HG02885 (cell line): ENCODE measurements at regions not wholly inside any gene's neighbourhood (a gene's known extent, or its start where the extent isn't known, plus 50 kb on each side); places are given as distances from the start of the nearest gene placed in this dataset.
"Not testable (repeated sequence)": the region's sequence is repeated elsewhere in the genome, so short reads cannot be mapped to it uniquely, and the experiment has no call there.

Experiments used
- ATAC-seq: cut with Tn5 transposase; IDR thresholded peaks from one replicate; pipeline ENCODE4 v1.9.1; 2021; ENCODE audit warnings: mild to moderate bottlenecking; ENCODE audit not compliant: unreplicated experiment, poor library complexity

DNA sequence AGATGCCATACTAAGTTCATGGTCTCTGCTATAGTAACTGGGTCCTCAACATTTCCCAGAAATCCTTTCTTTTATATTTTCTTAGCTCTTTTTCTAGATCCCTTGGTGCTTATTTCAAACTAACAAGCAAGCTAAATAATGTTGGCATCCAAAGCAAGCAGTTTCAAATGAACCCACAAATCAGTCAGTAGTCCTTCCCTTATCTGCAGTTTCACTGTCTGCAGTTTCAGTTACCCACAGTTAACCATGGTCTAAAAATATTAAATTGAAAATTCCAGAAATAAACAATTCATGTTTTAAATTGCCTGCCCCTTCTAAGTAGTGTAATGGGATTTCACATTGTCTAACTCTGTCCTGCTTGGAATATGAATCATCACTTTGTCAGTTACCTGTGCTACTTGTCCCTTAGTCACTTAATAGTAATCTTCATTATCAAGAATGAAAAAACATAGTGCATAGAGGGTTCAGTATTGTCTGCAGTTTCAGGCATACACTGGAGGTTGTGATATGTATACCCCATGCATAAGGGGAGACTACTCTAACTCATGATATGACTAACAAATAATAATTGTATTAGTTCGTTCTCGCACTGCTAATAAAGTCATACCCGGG, 633.7 kb downstream of the MECOM start:
- no peak for ATAC-seq

GRCh38 chr3:169028716-169029115, 634.8 kb downstream of the MECOM start:
- ATAC-seq, result no peak

DNA sequence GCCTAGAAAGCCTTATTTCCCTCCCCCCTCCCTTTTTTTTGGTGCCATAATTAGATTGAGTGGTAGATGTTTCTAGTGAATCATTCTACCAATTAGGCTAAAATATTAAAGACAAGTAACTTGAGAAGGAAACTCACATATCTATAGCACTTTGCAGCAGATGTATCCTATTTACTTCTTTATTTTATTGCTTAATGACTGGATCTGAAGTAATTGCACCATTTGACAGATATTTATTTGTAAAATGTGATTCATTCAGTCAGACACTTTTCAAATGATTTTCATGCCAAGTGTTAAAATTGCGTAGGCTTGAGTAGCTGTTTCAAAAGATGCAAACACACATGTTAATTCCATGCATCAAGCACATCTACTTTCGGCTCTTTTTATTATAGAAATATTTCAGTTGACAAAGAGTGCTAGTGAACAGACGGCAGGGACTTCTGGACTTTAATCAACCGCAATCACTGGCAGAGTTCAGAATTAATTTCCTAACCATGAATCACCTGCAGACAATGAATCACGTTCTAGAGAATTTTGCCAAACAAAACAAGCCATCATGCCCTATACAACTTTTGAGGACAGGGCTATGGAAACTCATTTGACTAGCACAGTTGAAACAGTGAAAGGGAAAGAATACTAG, 636.8 kb downstream of the MECOM start:
- ATAC-seq, result no peak

GRCh38 chr3:169022457-169022856, 641.1 kb downstream of the MECOM start:
- no peak for ATAC-seq

- ATAC-seq, result no peak
Observed at GRCh38 chr3:169020371-169020770, 643.1 kb downstream of the MECOM start.

- no peak for ATAC-seq
Observed at GRCh38 chr3:169009453-169009852, 654.1 kb downstream of the MECOM start.

DNA sequence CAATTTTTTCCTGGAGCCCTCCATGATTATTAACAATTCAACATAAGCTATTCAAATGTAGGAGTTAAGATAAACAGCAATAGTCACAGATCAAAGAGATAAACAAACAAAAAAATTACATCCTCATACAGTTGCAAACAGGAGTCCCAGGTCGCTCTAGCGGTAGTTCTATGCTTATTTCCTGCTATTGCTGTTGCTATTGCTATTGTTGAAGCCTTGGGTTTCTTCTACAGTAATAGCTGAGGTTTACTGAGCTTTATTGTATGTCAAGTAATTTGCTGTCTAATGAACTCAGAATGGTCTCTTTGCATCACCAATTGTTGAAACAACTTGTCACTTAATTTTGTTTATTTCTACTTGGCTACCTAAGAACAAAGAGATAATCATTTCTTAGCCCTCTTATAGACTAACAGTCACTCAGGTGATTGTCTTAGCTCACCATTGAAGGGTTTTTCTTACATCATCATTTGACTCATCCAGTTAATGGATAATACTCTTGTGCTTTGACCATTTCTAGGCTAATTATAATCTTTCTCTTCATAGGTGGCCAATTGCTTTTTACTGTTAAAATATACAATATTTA, 654.6 kb downstream of the MECOM start:
- ATAC-seq, result no peak

DNA sequence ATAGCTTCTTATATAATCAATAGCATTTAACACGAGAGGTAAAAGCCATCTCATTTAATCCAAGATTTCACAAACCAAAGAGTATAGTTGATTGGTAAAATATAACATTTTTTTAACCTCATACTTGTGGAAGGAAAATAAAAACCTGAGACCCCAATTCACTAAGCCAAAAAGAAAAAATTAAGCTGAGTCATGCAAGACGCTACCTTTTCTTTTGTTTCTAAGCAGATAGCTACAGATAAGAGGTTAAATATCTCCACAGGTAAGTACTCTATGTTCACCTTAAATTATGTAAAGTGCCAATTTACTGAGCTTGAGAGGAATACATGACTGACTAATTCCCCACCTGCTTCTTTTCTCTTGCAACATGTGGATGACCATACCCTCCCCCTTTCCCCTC, 656.4 kb downstream of the MECOM start:
- ATAC-seq, result no peak

GRCh38 chr3:169006398-169006797, 657.1 kb downstream of the MECOM start:
- ATAC-seq, result not testable (repeated sequence)

GRCh38 chr3:169002689-169003088, 660.8 kb downstream of the MECOM start:
- ATAC-seq, result no peak

DNA sequence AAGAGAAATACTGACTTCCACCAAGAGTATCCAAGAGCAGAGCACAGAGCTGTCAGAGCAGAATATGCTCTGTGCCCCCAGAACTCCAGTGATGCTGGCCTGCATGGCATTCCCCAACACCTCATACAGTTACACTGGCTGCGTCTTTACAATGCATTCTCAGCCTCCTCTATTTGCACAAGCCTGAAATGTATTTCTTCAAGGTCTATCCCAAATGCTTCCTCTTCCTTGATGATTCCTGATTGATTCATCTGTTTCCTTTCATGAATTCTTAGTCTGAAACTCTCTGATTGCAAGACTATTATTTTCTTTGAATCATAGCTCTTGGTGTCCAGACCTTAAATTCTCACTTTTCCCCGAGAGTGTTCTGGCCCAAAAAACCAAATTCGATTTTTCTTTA, 664.7 kb downstream of the MECOM start:
- no peak for ATAC-seq

- ATAC-seq, result no peak
Observed at GRCh38 chr3:168997488-168997887, 666.0 kb downstream of the MECOM start.

- peak; percentile 51 for ATAC-seq
Observed at GRCh38 chr3:168996622-168997021, 666.9 kb downstream of the MECOM start.

DNA sequence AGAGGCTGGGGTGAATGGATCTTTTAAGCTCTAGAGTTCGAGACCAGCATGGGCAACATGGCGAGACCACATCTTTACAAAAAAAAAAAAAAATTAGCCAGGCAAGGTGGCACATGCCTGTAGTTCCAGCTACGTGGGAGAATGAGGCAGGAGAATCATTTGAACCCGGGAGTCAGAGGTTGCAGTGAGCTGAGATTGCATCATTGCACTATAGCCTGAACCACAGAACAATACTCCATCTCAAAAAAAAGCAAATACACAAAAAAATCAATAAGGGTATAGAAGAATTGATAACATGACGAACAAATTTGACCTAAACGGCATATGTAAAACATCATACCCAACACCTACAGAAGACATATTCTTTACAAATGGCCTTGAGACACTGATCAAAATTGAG, 668.4 kb downstream of the MECOM start:
- no peak for ATAC-seq

- ATAC-seq, result no peak
Observed at GRCh38 chr3:168991803-168992202, 671.7 kb downstream of the MECOM start.

DNA sequence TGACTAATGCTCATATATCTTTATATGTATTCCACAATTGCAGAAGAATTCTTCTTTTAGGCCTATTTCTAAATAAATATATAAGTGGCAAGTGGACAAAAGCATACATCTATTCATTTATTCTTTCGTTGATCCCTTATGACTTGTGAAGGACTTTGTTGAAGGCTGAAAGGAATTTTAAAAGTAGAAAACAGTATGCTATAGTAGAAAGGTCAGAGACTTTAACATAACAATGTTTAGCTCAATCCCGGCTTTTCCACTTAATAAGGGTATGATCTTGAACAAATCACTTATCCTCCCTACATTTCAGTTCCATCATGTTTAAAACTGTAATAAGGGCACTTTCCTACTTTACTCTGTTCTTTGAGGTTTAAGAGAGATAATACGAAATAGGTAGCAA, 672.9 kb downstream of the MECOM start:
- no peak for ATAC-seq

DNA sequence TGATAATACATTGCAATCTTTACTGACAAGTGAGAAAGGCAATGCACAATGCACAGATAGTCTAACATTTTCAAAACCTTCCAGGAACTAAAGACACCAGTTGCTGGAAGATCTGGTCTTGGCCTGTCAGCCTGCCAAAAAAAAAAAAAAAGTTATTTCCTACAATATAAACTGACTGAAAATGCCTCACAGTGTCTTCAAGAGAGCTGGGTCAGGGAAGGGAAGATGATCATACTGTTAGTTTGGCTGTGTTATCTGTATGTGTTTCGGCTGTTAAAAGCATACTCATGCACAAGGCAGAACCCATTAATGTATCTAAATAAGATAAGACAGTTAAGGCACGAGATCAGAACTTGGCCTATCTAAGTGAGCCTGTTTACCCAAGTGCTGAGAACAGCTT, 673.4 kb downstream of the MECOM start:
- no peak for ATAC-seq

DNA sequence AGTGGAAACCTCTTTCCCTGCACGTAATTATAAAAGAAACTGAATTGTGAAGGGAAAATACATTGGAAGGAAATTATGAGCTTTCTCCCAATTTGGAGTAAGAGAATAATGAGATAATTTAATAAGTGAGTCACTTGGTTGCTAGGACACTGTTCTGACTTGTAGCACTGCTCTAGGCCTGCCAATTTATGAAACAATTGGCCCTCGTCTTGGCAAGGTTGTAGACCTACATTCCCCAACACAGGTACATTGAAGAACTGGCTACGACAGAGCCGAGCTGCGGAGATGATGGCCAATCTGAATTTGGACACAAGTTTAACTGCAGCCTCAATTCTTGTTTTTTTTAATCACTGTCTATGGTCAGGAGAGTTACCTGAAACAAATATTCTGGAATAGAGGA, 674.1 kb downstream of the MECOM start:
- no peak for ATAC-seq

DNA sequence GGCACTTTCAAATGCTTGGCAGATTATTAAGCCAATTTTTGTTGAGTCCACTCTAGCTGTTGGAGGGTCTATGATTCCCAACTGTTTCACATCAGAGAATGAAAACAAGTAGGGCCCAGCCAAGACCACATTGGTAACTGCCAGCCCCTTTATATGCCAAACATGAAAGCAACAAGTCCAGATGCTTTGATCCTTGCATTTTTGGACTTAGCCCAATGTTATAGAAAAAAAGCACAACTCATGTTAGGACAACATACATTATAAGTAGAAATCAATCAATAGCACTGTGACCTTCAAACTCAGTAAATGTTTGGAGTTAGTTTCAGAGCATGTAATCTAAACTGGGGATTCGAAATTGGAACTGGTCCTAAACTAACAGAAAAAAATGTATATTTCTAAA, 674.7 kb downstream of the MECOM start:
- ATAC-seq, result no peak

GRCh38 chr3:168984872-168985271, 678.6 kb downstream of the MECOM start:
- no peak for ATAC-seq

DNA sequence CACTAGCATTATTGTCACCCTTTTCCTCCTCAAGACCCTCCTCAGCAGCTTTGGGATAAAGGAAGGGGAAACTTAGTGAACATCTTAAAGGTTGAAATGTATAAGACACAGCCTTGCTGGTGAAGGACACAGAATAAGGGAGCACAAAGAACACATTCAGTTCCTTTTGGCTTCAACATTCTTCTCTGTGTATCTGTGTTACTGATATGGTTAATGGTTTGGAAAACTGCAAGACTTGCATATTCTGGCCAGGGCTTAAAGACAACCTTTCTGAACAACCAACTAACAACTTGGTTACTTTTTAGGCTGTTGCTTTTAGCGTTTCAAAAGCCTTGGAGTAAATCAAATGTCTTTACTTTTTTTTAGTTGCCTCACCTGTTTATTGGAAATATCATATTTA, 680.5 kb downstream of the MECOM start:
- ATAC-seq, result no peak

- ATAC-seq, result no peak
Observed at GRCh38 chr3:168981396-168981795, 682.1 kb downstream of the MECOM start.
